Uterus (tissue), 2 donors: ENCODE measurements at regions not wholly inside any gene's neighbourhood (a gene's known extent, or its start where the extent isn't known, plus 50 kb on each side); places are given as distances from the start of the nearest gene placed in this dataset.

Experiments used
- CTCF ChIP-seq, 4 experiments: fragments of 200-600 bp in 2 of 4; fragments of 450-650 bp in 2 of 4; sonication (generic) in 2 of 4; IDR thresholded peaks; one replicate each; pipeline ENCODE4 v1.5.1; 2016 to 2019; ENCODE audit warnings: antibody characterized with exemption in 4 of 4, mild to moderate bottlenecking in 2 of 4, moderate library complexity in 1 of 4
- POLR2A ChIP-seq, 2 donors: fragments of 450-650 bp; IDR thresholded peaks; one replicate each; pipeline ENCODE4 v1.6.1; 2016; ENCODE audit warnings: antibody characterized with exemption in 2 of 2, mild to moderate bottlenecking in 1 of 2, moderate library complexity in 1 of 2

DNA sequence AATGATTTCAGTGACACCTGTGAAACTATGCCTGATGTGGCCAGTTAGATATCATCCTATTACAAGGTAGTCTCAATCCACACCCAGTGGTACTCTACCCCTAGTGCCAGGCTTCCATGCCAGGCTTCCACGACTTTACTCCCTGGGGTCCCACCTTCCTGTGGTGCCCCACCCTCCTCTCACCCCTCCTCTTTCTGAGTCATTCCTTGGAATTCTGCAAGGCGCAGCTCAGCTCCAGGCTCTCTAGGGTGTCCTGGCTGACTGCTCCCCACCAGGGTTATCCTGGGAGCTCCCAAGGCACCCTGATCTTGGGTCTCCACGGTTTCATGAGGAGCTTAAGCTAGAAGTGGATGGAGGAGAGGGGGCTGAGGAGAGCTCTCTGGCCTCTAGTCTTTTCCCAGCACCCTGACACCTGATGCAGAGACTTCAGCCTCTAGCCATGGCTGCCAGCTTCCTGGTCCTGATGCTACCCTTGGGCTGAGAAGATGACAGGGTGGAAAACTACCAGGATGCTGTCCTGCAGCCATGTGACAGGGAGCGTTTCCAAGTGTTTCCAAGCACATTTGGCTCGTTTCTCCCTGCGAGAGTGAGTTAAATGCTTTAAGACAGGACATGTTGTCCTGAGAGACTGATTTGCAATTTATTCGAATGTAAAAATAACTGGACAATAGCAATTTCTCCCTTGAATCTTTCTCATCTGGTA is 1461.2 kb downstream of the TBC1D22A start:
- TF ChIP-seq CTCF (IDR thresholded peaks at IDR 0.05) (no peak), POLR2A (IDR thresholded peaks at IDR 0.05) (no peak)
